ENCODE measurements at regions not wholly inside any gene's neighbourhood (a gene's known extent, or its start where the extent isn't known, plus 50 kb on each side); places are given as distances from the start of the nearest gene placed in this dataset.
"Not testable (repeated sequence)": the region's sequence is repeated elsewhere in the genome, so short reads cannot be mapped to it uniquely, and the experiment has no call there.

DNA sequence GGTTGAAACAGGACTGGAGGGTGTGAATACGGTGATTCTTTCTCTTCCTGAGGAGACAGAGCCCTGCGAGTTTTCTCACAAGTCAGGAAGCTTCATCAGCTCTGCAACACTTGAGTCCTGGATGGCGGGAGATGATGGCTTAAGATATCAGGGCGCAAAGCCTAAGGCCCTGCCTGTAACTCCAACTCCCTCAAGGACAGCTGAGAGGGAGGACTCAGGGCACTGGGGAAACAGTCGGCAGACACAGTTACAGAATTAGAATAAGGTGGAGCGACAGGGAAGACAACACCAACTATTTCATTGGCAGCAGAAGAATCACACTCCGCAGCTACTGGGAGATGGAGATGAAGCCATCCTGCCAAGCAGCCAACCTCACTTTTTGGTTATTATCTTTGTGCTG is 109.6 kb downstream of the NBPF8 start:
- TF ChIP-seq, protein P1, sequence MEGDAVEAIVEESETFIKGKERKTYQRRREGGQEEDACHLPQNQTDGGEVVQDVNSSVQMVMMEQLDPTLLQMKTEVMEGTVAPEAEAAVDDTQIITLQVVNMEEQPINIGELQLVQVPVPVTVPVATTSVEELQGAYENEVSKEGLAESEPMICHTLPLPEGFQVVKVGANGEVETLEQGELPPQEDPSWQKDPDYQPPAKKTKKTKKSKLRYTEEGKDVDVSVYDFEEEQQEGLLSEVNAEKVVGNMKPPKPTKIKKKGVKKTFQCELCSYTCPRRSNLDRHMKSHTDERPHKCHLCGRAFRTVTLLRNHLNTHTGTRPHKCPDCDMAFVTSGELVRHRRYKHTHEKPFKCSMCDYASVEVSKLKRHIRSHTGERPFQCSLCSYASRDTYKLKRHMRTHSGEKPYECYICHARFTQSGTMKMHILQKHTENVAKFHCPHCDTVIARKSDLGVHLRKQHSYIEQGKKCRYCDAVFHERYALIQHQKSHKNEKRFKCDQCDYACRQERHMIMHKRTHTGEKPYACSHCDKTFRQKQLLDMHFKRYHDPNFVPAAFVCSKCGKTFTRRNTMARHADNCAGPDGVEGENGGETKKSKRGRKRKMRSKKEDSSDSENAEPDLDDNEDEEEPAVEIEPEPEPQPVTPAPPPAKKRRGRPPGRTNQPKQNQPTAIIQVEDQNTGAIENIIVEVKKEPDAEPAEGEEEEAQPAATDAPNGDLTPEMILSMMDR (conservative IDR thresholded peaks at IDR 0.05; ENCODE audit: low read depth, low read length): not testable (repeated sequence)
- TF ChIP-seq EZH2 (IDR thresholded peaks at IDR 0.05; ENCODE audit: borderline replicate concordance, low read depth, low read length, poor library complexity, severe bottlenecking): not testable (repeated sequence)
